ENCODE measurements at regions not wholly inside any gene's neighbourhood (a gene's known extent, or its start where the extent isn't known, plus 50 kb on each side); places are given as distances from the start of the nearest gene placed in this dataset.

- no peaks in the 10 kb centered on the region for H3K4me1 ChIP-seq (replicated peaks in 1 of 2)
- H3K27ac ChIP-seq, result no peak overlapping the region
- H3K4me3 ChIP-seq, result no peak overlapping the region
- in situ Hi-C loops (cut with MboI; ENCODE audit: low pct_unique_long_range_greater_than_20kb in 2 of 9, low sequenced_read_pairs in 9 of 9, unreplicated experiment in 9 of 9), result no loop called here
- 0 to 100% (median 87%) methylated on average over 1 to 2 of the region's 2 CpGs; no CpG with 5 or more reads in 1 of the 10 experiments for WGBS, 10 experiments
- ATAC-seq (replicated peaks in 6 of 8), result no peak
These were observed 420.9 kb upstream of the JAG1 start for GRCh38 chr20:11094711-11095110.

- 0 to 91% (median 56%) methylated on average over 1 of the region's 1 CpG; no CpG with 5 or more reads in 4 of the 10 experiments for WGBS, 10 experiments
- Histone ChIP-seq H3K4me1 (replicated peaks in 1 of 2) (no peaks in the 10 kb centered on the region), H3K27ac (no peak overlapping the region), H3K4me3 (no peak overlapping the region)
- no peak for ATAC-seq (replicated peaks in 6 of 8)
- in situ Hi-C loops (cut with MboI; ENCODE audit: low pct_unique_long_range_greater_than_20kb in 2 of 9, low sequenced_read_pairs in 9 of 9, unreplicated experiment in 9 of 9), result no loop called here
These were observed 425.1 kb upstream of the JAG1 start for GRCh38 chr20:11098888-11099287.

- in situ Hi-C loops (cut with MboI; ENCODE audit: low pct_unique_long_range_greater_than_20kb in 2 of 9, low sequenced_read_pairs in 9 of 9, unreplicated experiment in 9 of 9), result no loop called here
- no peaks in the 10 kb centered on the region for H3K4me1 ChIP-seq (replicated peaks in 1 of 2)
- H3K4me3 ChIP-seq, result no peak overlapping the region
- no peak for ATAC-seq (replicated peaks in 6 of 8)
- no peak overlapping the region for H3K27ac ChIP-seq
- 22 to 100% (median 86%) methylated on average over 1 to 2 of the region's 2 CpGs; no CpG with 5 or more reads in 1 of the 10 experiments for WGBS, 10 experiments
These were observed 427.4 kb upstream of the JAG1 start for GRCh38 chr20:11101243-11101642.

DNA sequence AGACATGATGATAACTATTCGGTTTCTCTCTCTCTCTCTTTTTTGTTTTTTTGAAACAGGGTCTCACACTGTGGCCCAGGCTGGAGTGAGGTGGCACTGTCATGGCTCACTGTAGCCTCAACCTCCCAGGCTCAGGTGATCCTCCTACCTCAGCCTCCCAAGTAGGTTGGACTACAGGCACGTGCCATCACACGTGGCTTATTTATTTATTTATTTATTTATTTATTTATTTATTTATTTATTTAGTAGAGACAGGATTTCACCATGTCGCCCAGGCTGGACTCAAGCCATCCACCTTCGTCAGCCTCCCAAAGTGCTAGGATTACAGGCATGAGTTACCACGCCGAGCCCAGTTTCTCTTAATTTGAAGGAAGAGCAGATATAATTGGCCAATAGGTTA is 427.9 kb upstream of the JAG1 start:
- ATAC-seq (replicated peaks in 6 of 8), result no peak
- Histone ChIP-seq H3K4me1 (replicated peaks in 1 of 2) (no peaks in the 10 kb centered on the region), H3K4me3 (no peak overlapping the region), H3K27ac (no peak overlapping the region)
- in situ Hi-C loops (cut with MboI; ENCODE audit: low pct_unique_long_range_greater_than_20kb in 2 of 9, low sequenced_read_pairs in 9 of 9, unreplicated experiment in 9 of 9), result no loop called here
- 67 to 100% (median 97%) methylated on average over 1 to 7 of the region's 7 CpGs for WGBS, 10 experiments

- ATAC-seq (replicated peaks in 6 of 8), result no peak
- in situ Hi-C loops (cut with MboI; ENCODE audit: low pct_unique_long_range_greater_than_20kb in 2 of 9, low sequenced_read_pairs in 9 of 9, unreplicated experiment in 9 of 9), result no loop called here
- 81 to 100% (median 95%) methylated on average over 1 of the region's 1 CpG; no CpG with 5 or more reads in 4 of the 10 experiments for WGBS, 10 experiments
These were observed 430.1 kb upstream of the JAG1 start for GRCh38 chr20:11103866-11104265.

DNA sequence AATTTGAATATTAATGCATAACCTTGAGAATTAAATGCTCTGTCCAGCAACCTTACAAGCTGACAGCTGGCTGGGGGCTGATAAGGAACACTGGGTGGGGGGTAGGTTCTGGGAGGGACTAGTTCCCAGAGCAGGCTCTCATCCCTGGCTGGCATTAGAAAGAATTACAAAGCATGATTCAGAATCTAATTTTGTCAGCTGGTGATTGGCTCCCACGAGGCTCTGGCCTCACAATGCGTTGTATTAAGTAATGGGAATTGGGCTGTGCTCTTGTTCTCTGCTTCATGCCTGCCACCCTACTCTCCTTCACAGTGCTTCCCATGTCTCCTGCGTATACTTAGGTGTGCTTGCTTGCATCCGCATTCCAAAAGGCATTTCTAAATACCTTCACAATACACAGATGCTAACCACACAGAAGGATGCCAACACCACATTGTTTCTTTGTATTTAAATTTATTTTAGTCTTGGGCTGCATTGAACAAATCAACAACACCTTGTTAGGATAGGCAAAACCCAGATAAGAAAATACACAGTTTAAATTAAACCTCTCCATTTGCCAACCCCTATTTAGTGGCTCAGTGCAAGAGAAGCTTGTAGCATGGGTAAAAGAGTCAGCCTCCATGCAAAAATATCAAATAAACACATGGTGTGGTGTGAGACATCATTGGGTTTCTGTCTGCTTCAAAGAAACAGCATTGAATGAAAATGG is 434.5 kb upstream of the JAG1 start:
- H3K27ac ChIP-seq, result no peak overlapping the region
- in situ Hi-C loops (cut with MboI; ENCODE audit: low pct_unique_long_range_greater_than_20kb in 2 of 9, low sequenced_read_pairs in 9 of 9, unreplicated experiment in 9 of 9), result no loop called here
- ATAC-seq (replicated peaks in 6 of 8), result peak in 7 of 8 experiments; percentile 27 to 94 (median 47)

More at GRCh38 chr20:11103866-11104265, 430.1 kb upstream of the JAG1 start:
- Histone ChIP-seq H3K4me1 (replicated peaks in 1 of 2) (peaks cover 0 to 6% of the 10 kb centered on the region in 2 donors), H3K27ac (no peak overlapping the region), H3K4me3 (no peak overlapping the region)

DNA sequence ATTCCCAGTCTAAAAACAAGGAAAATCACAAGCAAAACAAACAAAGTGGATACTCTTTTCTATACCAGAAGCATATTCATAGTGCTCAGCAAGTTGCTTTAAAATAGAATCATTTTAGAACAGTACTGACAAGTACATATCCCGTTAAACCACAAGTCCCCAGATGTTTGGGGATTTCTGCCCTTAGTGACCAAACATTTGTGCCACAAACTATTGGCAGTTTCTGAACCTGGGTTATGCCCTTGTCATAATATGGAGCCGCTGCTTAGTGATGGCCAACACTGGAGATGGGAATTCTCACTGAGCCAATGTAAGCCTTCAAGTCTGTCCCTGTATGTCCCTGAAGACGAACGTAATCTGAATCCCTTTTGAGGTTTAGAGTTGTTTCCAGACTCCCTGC is 436.7 kb upstream of the JAG1 start:
- Histone ChIP-seq H3K27ac (no peak overlapping the region), H3K4me3 (no peak overlapping the region), H3K4me1 (replicated peaks in 1 of 2) (peaks cover 0 to 6% of the 10 kb centered on the region in 2 donors)
- WGBS, 10 experiments, result 80 to 100% (median 90%) methylated on average over 1 to 4 of the region's 4 CpGs
- ATAC-seq (replicated peaks in 6 of 8), result no peak
- in situ Hi-C loops (cut with MboI; ENCODE audit: low pct_unique_long_range_greater_than_20kb in 2 of 9, low sequenced_read_pairs in 9 of 9, unreplicated experiment in 9 of 9), result no loop called here

More for the DNA sequence above, 434.5 kb upstream of the JAG1 start:
- H3K4me1 ChIP-seq (replicated peaks in 1 of 2), result peaks cover 0 to 6% of the 10 kb centered on the region in 2 donors
- 43 to 100% (median 70%) methylated on average over 1 to 4 of the region's 4 CpGs; no CpG with 5 or more reads in 3 of the 10 experiments for WGBS, 10 experiments
- H3K4me3 ChIP-seq, result no peak overlapping the region

GRCh38 chr20:11111191-11111590 is 437.4 kb upstream of the JAG1 start:
- WGBS, 10 experiments, result 17 to 100% (median 75%) methylated on average over 1 to 2 of the region's 2 CpGs
- in situ Hi-C loops (cut with MboI; ENCODE audit: low pct_unique_long_range_greater_than_20kb in 2 of 9, low sequenced_read_pairs in 9 of 9, unreplicated experiment in 9 of 9), result no loop called here
- no peak overlapping the region for H3K27ac ChIP-seq

DNA sequence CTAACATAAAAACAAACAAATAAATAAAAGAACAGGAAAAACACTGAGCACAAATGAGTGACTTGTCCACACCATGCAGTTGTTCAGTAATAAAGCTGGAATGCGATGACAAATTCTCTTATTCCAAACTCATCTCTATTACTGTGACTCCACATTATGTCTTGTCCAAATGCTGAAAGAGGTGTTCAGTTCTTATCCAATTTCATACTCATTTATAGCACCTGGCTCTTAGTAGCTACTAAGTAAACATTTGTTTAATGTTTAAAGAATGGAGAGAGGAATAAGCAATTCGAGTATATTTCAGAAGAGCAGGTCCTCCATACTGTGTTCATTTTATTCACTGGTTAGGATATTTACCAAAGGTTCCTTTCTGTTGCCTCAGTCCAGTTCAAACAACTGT is 439.0 kb upstream of the JAG1 start:
- H3K4me3 ChIP-seq, result no peak overlapping the region
- WGBS, 10 experiments, result 50 to 100% (median 83%) methylated on average over 2 of the region's 2 CpGs; no CpG with 5 or more reads in 1 of the 10 experiments
- in situ Hi-C loops (cut with MboI; ENCODE audit: low pct_unique_long_range_greater_than_20kb in 2 of 9, low sequenced_read_pairs in 9 of 9, unreplicated experiment in 9 of 9), result no loop called here
- no peak for ATAC-seq (replicated peaks in 6 of 8)
- H3K4me1 ChIP-seq (replicated peaks in 1 of 2), result peaks cover 0 to 6% of the 10 kb centered on the region in 2 donors
- no peak overlapping the region for H3K27ac ChIP-seq

More at GRCh38 chr20:11111191-11111590, 437.4 kb upstream of the JAG1 start:
- Histone ChIP-seq H3K4me3 (no peak overlapping the region), H3K4me1 (replicated peaks in 1 of 2) (peaks cover 0 to 6% of the 10 kb centered on the region in 2 donors)
- ATAC-seq (replicated peaks in 6 of 8), result no peak

GRCh38 chr20:11114382-11114781 is 440.6 kb upstream of the JAG1 start:
- in situ Hi-C loops (cut with MboI; ENCODE audit: low pct_unique_long_range_greater_than_20kb in 2 of 9, low sequenced_read_pairs in 9 of 9, unreplicated experiment in 9 of 9), result no loop called here
- H3K4me1 ChIP-seq (replicated peaks in 1 of 2), result no peaks in the 10 kb centered on the region
- no peak overlapping the region for H3K27ac ChIP-seq
- ATAC-seq (replicated peaks in 6 of 8), result no peak
- H3K4me3 ChIP-seq, result no peak overlapping the region

DNA sequence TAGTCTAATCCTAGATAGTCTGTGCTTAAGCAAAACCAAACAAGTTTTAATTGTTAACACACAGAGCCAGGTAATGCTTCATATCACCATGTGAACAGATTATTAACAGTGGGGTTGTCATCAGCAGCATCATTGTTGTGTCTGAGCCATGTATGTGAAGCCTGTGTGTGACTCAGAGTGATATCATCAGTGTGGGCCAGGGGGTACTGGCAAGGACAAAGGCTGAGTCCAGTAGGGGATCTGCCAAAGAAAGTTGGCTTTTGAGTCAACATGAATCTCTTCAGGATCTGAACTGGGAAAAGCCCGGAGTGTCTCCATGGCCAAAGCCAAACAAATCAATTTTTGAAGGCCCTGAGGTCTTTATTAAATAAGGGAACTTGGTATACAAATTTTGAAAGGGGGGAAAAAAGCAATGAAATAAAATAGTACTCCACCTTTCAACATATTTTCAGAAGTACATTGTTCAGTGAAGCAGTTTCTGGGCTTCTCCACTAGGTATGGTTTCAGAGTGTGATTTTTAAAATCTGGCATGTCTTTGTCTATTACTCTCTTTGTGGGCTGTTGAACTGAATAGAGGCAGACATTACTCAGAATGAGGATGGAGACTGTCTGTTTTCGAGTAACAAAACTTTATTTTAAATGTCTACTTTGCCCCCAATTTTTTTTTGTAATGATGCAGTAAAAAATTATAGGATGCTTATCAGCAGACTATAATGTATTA is 444.2 kb upstream of the JAG1 start:
- in situ Hi-C loops (cut with MboI; ENCODE audit: low pct_unique_long_range_greater_than_20kb in 2 of 9, low sequenced_read_pairs in 9 of 9, unreplicated experiment in 9 of 9), result no loop called here
- Histone ChIP-seq H3K27ac (no peak overlapping the region), H3K4me1 (replicated peaks in 1 of 2) (no peaks in the 10 kb centered on the region), H3K4me3 (no peak overlapping the region)
- peak in 4 of 8 experiments; percentile 30 to 100 (median 76) for ATAC-seq (replicated peaks in 6 of 8)
- 19 to 90% (median 71%) methylated on average over 1 to 2 of the region's 2 CpGs; no CpG with 5 or more reads in 2 of the 10 experiments for WGBS, 10 experiments

DNA sequence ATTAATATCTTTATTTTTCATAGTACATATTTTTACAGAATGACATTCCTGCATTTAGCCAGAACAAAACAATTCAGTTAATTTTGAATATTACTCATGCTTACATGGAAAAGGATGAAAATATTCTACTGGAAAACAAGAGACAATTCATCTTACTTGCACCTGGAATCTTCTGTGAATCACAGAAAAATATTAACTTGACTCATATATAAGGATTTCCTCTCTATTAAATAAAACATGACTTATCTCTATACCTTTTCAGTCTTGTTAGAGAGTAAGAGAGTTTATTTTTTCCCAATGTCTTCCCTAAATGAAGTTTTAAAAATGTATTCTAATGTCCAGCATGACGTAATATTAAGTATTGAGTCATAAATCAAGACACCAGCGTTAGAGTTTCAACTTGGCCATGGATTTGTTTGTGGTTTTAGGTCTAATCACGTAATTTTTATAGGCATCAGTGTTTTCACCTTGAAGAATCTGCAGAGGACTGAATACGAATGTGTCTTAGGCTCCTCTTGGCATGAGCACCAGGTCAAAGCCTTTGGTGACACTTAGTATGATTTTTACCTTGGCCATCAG is 445.1 kb upstream of the JAG1 start:
- in situ Hi-C loops (cut with MboI; ENCODE audit: low pct_unique_long_range_greater_than_20kb in 2 of 9, low sequenced_read_pairs in 9 of 9, unreplicated experiment in 9 of 9), result no loop called here
- 50 to 100% (median 84%) methylated on average over 1 to 4 of the region's 4 CpGs for WGBS, 10 experiments
- H3K4me3 ChIP-seq, result no peak overlapping the region
- no peak overlapping the region for H3K27ac ChIP-seq
- H3K4me1 ChIP-seq (replicated peaks in 1 of 2), result no peaks in the 10 kb centered on the region
- no peak for ATAC-seq (replicated peaks in 6 of 8)

GRCh38 chr20:11119573-11119972 is 445.8 kb upstream of the JAG1 start:
- in situ Hi-C loops (cut with MboI; ENCODE audit: low pct_unique_long_range_greater_than_20kb in 2 of 9, low sequenced_read_pairs in 9 of 9, unreplicated experiment in 9 of 9), result no loop called here
- no peaks in the 10 kb centered on the region for H3K4me1 ChIP-seq (replicated peaks in 1 of 2)
- H3K27ac ChIP-seq, result no peak overlapping the region
- no peak overlapping the region for H3K4me3 ChIP-seq
- 50 to 100% (median 82%) methylated on average over 2 to 3 of the region's 3 CpGs; no CpG with 5 or more reads in 2 of the 10 experiments for WGBS, 10 experiments
- no peak for ATAC-seq (replicated peaks in 6 of 8)

Measured in motor neuron (in vitro differentiated cells).